Activated T-cell treated with anti-CD3 and anti-CD28 coated beads, Interleukin-2, amount 50 U/mL, for 72 hours (primary cell): ENCODE measurements at regions not wholly inside any gene's neighbourhood (a gene's known extent, or its start where the extent isn't known, plus 50 kb on each side); places are given as distances from the start of the nearest gene placed in this dataset.

Experiments
- ATAC-seq, 2 donors: fragments of 150-1000 bp; cut with Tn5 transposase; replicated peaks in 1 of 2; 2 replicates each; pipeline ENCODE4 v1.10.0; 2021; ENCODE audit warnings: moderate library complexity in 2 of 2, mild to moderate bottlenecking in 1 of 2
- DNase-seq, 2 donors: peaks; one replicate each; pipeline ENCODE4 v3.0.0; 2021 to 2022; ENCODE audit warnings: mixed read lengths in 1 of 2
- H3K27ac Mint-ChIP-seq: one replicate; pipeline ENCODE4 v1.8.0; 2022; ENCODE audit warnings: mild to moderate bottlenecking, moderate library complexity, mixed read lengths
- H3K27me3 Mint-ChIP-seq: one replicate; pipeline ENCODE4 v1.8.0; 2022; ENCODE audit warnings: low read depth, mixed read lengths
- H3K36me3 Mint-ChIP-seq, 2 donors: one replicate each; pipeline ENCODE4 v1.8.0; 2022; ENCODE audit warnings: mixed read lengths in 2 of 2, mild to moderate bottlenecking in 1 of 2; ENCODE audit not compliant: insufficient read depth in 2 of 2
- H3K4me1 Mint-ChIP-seq: one replicate; pipeline ENCODE4 v1.8.0; 2022; ENCODE audit warnings: low read depth, mixed read lengths
- H3K4me3 Mint-ChIP-seq, 2 donors: one replicate each; pipeline ENCODE4 v1.8.0; 2022; ENCODE audit warnings: mild to moderate bottlenecking in 2 of 2, mixed read lengths in 2 of 2, moderate library complexity in 2 of 2
- H3K9me3 Mint-ChIP-seq, 2 donors: one replicate each; pipeline ENCODE4 v1.8.0; 2022; ENCODE audit warnings: mixed read lengths in 2 of 2

GRCh38 chr18:28781616-28782362, 604.9 kb upstream of the CDH2 start:
- DNase-seq = no peak
- Mint-ChIP-seq H3K27me3 (no peaks in the 10 kb centered on the region), H3K9me3 (peaks cover 1 to 2% of the 10 kb centered on the region in 2 donors), H3K4me1 (peaks cover 5% of the 10 kb centered on the region), H3K27ac (no peak overlapping the region), H3K4me3 (no peak overlapping the region), H3K36me3 (no peaks in the 10 kb centered on the region)
- ATAC-seq = no peak

GRCh38 chr18:28778706-28779105, 601.8 kb upstream of the CDH2 start:
- Mint-ChIP-seq H3K4me3 (no peak overlapping the region), H3K27ac (no peak overlapping the region), H3K36me3 (no peaks in the 10 kb centered on the region), H3K4me1 (peaks cover 5% of the 10 kb centered on the region), H3K27me3 (no peaks in the 10 kb centered on the region), H3K9me3 (peaks cover 1 to 6% of the 10 kb centered on the region in 2 donors)
- ATAC-seq = no peak
- DNase-seq = no peak

GRCh38 chr18:28777756-28778155, 600.8 kb upstream of the CDH2 start:
- Mint-ChIP-seq H3K4me3 (no peak overlapping the region), H3K27ac (no peak overlapping the region), H3K9me3 (peaks cover 1 to 4% of the 10 kb centered on the region in 2 donors), H3K27me3 (no peaks in the 10 kb centered on the region), H3K36me3 (no peaks in the 10 kb centered on the region), H3K4me1 (peaks cover 5% of the 10 kb centered on the region)
- DNase-seq (no peak), ATAC-seq (no peak)

GRCh38 chr18:28771849-28772248, 594.9 kb upstream of the CDH2 start:
- H3K27ac Mint-ChIP-seq = no peak overlapping the region
- peaks cover 3 to 13% of the 10 kb centered on the region in 2 donors for H3K9me3 Mint-ChIP-seq
- no peak overlapping the region for H3K4me3 Mint-ChIP-seq
- no peak for DNase-seq
- no peaks in the 10 kb centered on the region for H3K27me3 Mint-ChIP-seq
- no peak for ATAC-seq
- no peaks in the 10 kb centered on the region for H3K4me1 Mint-ChIP-seq
- no peaks in the 10 kb centered on the region for H3K36me3 Mint-ChIP-seq

- no peak overlapping the region for H3K27ac Mint-ChIP-seq
- DNase-seq (no peak), ATAC-seq (no peak)
- no peaks in the 10 kb centered on the region for H3K27me3 Mint-ChIP-seq
- no peaks in the 10 kb centered on the region for H3K4me1 Mint-ChIP-seq
- H3K4me3 Mint-ChIP-seq = no peak overlapping the region
- no peaks in the 10 kb centered on the region for H3K36me3 Mint-ChIP-seq
- peaks cover 2 to 9% of the 10 kb centered on the region in 2 donors for H3K9me3 Mint-ChIP-seq
Observed at GRCh38 chr18:28768791-28769768, 592.1 kb upstream of the CDH2 start.

GRCh38 chr18:28767727-28768211, 590.8 kb upstream of the CDH2 start:
- no peak overlapping the region for H3K4me3 Mint-ChIP-seq
- no peak for DNase-seq
- H3K9me3 Mint-ChIP-seq = peaks cover 2 to 11% of the 10 kb centered on the region in 2 donors
- ATAC-seq = no peak
- H3K4me1 Mint-ChIP-seq = no peaks in the 10 kb centered on the region
- H3K36me3 Mint-ChIP-seq = peaks cover 0 to 1% of the 10 kb centered on the region in 2 donors
- H3K27ac Mint-ChIP-seq = no peak overlapping the region
- no peaks in the 10 kb centered on the region for H3K27me3 Mint-ChIP-seq

GRCh38 chr18:28767201-28767600, 590.3 kb upstream of the CDH2 start:
- ATAC-seq = no peak

GRCh38 chr18:28766721-28767120, 589.8 kb upstream of the CDH2 start:
- no peak for ATAC-seq

More at GRCh38 chr18:28767201-28767600, 590.3 kb upstream of the CDH2 start:
- Mint-ChIP-seq H3K4me1 (no peaks in the 10 kb centered on the region), H3K36me3 (peaks cover 0 to 1% of the 10 kb centered on the region in 2 donors), H3K4me3 (no peak overlapping the region), H3K27ac (no peak overlapping the region), H3K9me3 (peaks cover 2 to 9% of the 10 kb centered on the region in 2 donors), H3K27me3 (no peaks in the 10 kb centered on the region)
- DNase-seq = no peak

GRCh38 chr18:28766027-28766426, 589.1 kb upstream of the CDH2 start:
- peaks cover 2 to 9% of the 10 kb centered on the region in 2 donors for H3K9me3 Mint-ChIP-seq
- H3K36me3 Mint-ChIP-seq = peaks cover 0 to 1% of the 10 kb centered on the region in 2 donors
- DNase-seq (no peak), ATAC-seq (no peak)
- H3K4me1 Mint-ChIP-seq = no peaks in the 10 kb centered on the region
- no peak overlapping the region for H3K27ac Mint-ChIP-seq
- H3K27me3 Mint-ChIP-seq = no peaks in the 10 kb centered on the region
- H3K4me3 Mint-ChIP-seq = no peak overlapping the region

More at GRCh38 chr18:28766721-28767120, 589.8 kb upstream of the CDH2 start:
- Mint-ChIP-seq H3K27me3 (no peaks in the 10 kb centered on the region), H3K27ac (no peak overlapping the region), H3K9me3 (peaks cover 2 to 9% of the 10 kb centered on the region in 2 donors), H3K4me3 (no peak overlapping the region), H3K36me3 (peaks cover 0 to 1% of the 10 kb centered on the region in 2 donors), H3K4me1 (no peaks in the 10 kb centered on the region)
- DNase-seq = no peak

- Mint-ChIP-seq H3K9me3 (peaks cover 3 to 4% of the 10 kb centered on the region in 2 donors), H3K4me3 (no peak overlapping the region), H3K27ac (no peak overlapping the region), H3K4me1 (no peaks in the 10 kb centered on the region), H3K27me3 (no peaks in the 10 kb centered on the region), H3K36me3 (peaks cover 0 to 1% of the 10 kb centered on the region in 2 donors)
- DNase-seq (no peak), ATAC-seq (no peak)
Observed at GRCh38 chr18:28760299-28760698, 583.4 kb upstream of the CDH2 start.

- peaks cover 3 to 4% of the 10 kb centered on the region in 2 donors for H3K9me3 Mint-ChIP-seq
- no peaks in the 10 kb centered on the region for H3K4me1 Mint-ChIP-seq
- H3K4me3 Mint-ChIP-seq = no peak overlapping the region
- H3K27me3 Mint-ChIP-seq = no peaks in the 10 kb centered on the region
- ATAC-seq (no peak), DNase-seq (no peak)
- H3K36me3 Mint-ChIP-seq = no peaks in the 10 kb centered on the region
- no peak overlapping the region for H3K27ac Mint-ChIP-seq
Observed at GRCh38 chr18:28757466-28758008, 580.6 kb upstream of the CDH2 start.

- Mint-ChIP-seq H3K27ac (no peak overlapping the region), H3K36me3 (no peaks in the 10 kb centered on the region), H3K4me1 (no peaks in the 10 kb centered on the region), H3K9me3 (peaks cover 0 to 4% of the 10 kb centered on the region in 2 donors), H3K4me3 (no peak overlapping the region), H3K27me3 (no peaks in the 10 kb centered on the region)
- DNase-seq = no peak
- no peak for ATAC-seq
Observed at GRCh38 chr18:28743115-28743514, 566.2 kb upstream of the CDH2 start.

- Mint-ChIP-seq H3K36me3 (no peaks in the 10 kb centered on the region), H3K27ac (no peak overlapping the region), H3K4me1 (no peaks in the 10 kb centered on the region), H3K27me3 (no peaks in the 10 kb centered on the region), H3K9me3 (peaks cover 2 to 4% of the 10 kb centered on the region in 2 donors), H3K4me3 (no peak overlapping the region)
- ATAC-seq (no peak), DNase-seq (no peak)
Observed at GRCh38 chr18:28740575-28740974, 563.6 kb upstream of the CDH2 start.
